Suprapubic skin (tissue), 4 donors: ENCODE measurements at regions not wholly inside any gene's neighbourhood (a gene's known extent, or its start where the extent isn't known, plus 50 kb on each side); places are given as distances from the start of the nearest gene placed in this dataset.

Source experiments
- DNase-seq, 2 donors: peaks; one replicate each; pipeline ENCODE4 v3.0.0-alpha.2; 2019; ENCODE audit warnings: low spot score in 2 of 2
- H3K27ac ChIP-seq: fragments of 200-600 bp; sonication (generic); one replicate; pipeline ENCODE4 v1.5.1; 2019
- H3K27me3 ChIP-seq: fragments of 200-600 bp; sonication (generic); one replicate; pipeline ENCODE4 v1.5.1; 2019
- H3K36me3 ChIP-seq: fragments of 200-600 bp; sonication (generic); one replicate; pipeline ENCODE4 v1.5.1; 2019
- H3K4me1 ChIP-seq: fragments of 200-600 bp; sonication (generic); one replicate; pipeline ENCODE4 v1.5.1; 2019
- H3K4me3 ChIP-seq: fragments of 200-600 bp; sonication (generic); one replicate; pipeline ENCODE4 v1.5.1; 2019; ENCODE audit warnings: mild to moderate bottlenecking
- H3K9me3 ChIP-seq: fragments of 200-600 bp; sonication (generic); one replicate; pipeline ENCODE4 v1.5.1; 2019
- CTCF ChIP-seq, 2 donors: fragments of 200-600 bp in 1 of 2; fragments of 450-650 bp in 1 of 2; sonication (generic) in 1 of 2; IDR thresholded peaks; one replicate each; pipeline ENCODE4 v1.5.1; 2016 to 2019; ENCODE audit warnings: antibody characterized with exemption in 2 of 2, mild to moderate bottlenecking in 1 of 2, moderate library complexity in 1 of 2
- EP300 ChIP-seq: sonication (generic); formaldehyde crosslinking; IDR thresholded peaks from one replicate; pipeline ENCODE4 v1.6.1; 2017; ENCODE audit warnings: antibody characterized with exemption
- POLR2A ChIP-seq, 2 donors: fragments of 450-650 bp; IDR thresholded peaks; one replicate each; pipeline ENCODE4 v1.6.1; 2017; ENCODE audit warnings: antibody characterized with exemption in 2 of 2, mild to moderate bottlenecking in 2 of 2, moderate library complexity in 2 of 2
- POLR2AphosphoS5 ChIP-seq, 3 donors: sonication (generic); formaldehyde crosslinking; IDR thresholded peaks; one replicate each; pipeline ENCODE4 v1.6.1; 2017; ENCODE audit warnings: antibody characterized with exemption in 3 of 3
- WGBS: methylation state at CpG from one replicate; pipeline ENCODE4 v1.1.5; 2018; 5-methylcytosine and 5-hydroxymethylcytosine counted together

GRCh38 chr3:162166543-162166942, 669.9 kb downstream of the OTOL1 start:
- Histone ChIP-seq H3K27ac (no peak overlapping the region), H3K36me3 (no peaks in the 10 kb centered on the region), H3K27me3 (no peaks in the 10 kb centered on the region), H3K4me1 (no peaks in the 10 kb centered on the region), H3K4me3 (no peak overlapping the region), H3K9me3 (no peaks in the 10 kb centered on the region)
- WGBS: 85% methylated on average over 3 of the region's 3 CpGs
- TF ChIP-seq CTCF (IDR thresholded peaks at IDR 0.05): no peak
- TF ChIP-seq POLR2AphosphoS5 (IDR thresholded peaks at IDR 0.05): no peak
- TF ChIP-seq POLR2A (IDR thresholded peaks at IDR 0.05): no peak
- TF ChIP-seq EP300: no peak
- no peak for DNase-seq

GRCh38 chr3:162168715-162169114, 672.1 kb downstream of the OTOL1 start:
- TF ChIP-seq POLR2AphosphoS5 (IDR thresholded peaks at IDR 0.05) (no peak), CTCF (IDR thresholded peaks at IDR 0.05) (no peak), EP300 (no peak), POLR2A (IDR thresholded peaks at IDR 0.05) (no peak)

GRCh38 chr3:162170581-162170980, 674.0 kb downstream of the OTOL1 start:
- Histone ChIP-seq H3K27ac (no peak overlapping the region), H3K36me3 (no peaks in the 10 kb centered on the region), H3K9me3 (no peaks in the 10 kb centered on the region), H3K4me3 (no peak overlapping the region), H3K27me3 (no peaks in the 10 kb centered on the region), H3K4me1 (no peaks in the 10 kb centered on the region)
- no peak for TF ChIP-seq EP300
- TF ChIP-seq CTCF (IDR thresholded peaks at IDR 0.05): no peak
- no peak for TF ChIP-seq POLR2AphosphoS5 (IDR thresholded peaks at IDR 0.05)
- no peak for TF ChIP-seq POLR2A (IDR thresholded peaks at IDR 0.05)
- WGBS: 78% methylated on average over 1 of the region's 1 CpG
- DNase-seq: no peak

More at GRCh38 chr3:162168715-162169114, 672.1 kb downstream of the OTOL1 start:
- Histone ChIP-seq H3K4me3 (no peak overlapping the region), H3K36me3 (no peaks in the 10 kb centered on the region), H3K9me3 (no peaks in the 10 kb centered on the region), H3K27me3 (no peaks in the 10 kb centered on the region), H3K27ac (no peak overlapping the region), H3K4me1 (no peaks in the 10 kb centered on the region)
- 79% methylated on average over 2 of the region's 2 CpGs for WGBS
- no peak for DNase-seq

GRCh38 chr3:162171970-162172369, 675.4 kb downstream of the OTOL1 start:
- no peak for DNase-seq
- H3K27me3 ChIP-seq: no peaks in the 10 kb centered on the region
- H3K4me3 ChIP-seq: no peak overlapping the region
- H3K36me3 ChIP-seq: no peaks in the 10 kb centered on the region
- 66% methylated on average over 1 of the region's 1 CpG for WGBS
- H3K9me3 ChIP-seq: no peaks in the 10 kb centered on the region
- no peak overlapping the region for H3K27ac ChIP-seq
- H3K4me1 ChIP-seq: no peaks in the 10 kb centered on the region
- TF ChIP-seq EP300: no peak
- TF ChIP-seq CTCF (IDR thresholded peaks at IDR 0.05): no peak
- no peak for TF ChIP-seq POLR2A (IDR thresholded peaks at IDR 0.05)
- TF ChIP-seq POLR2AphosphoS5 (IDR thresholded peaks at IDR 0.05): no peak

GRCh38 chr3:162175145-162175544, 678.5 kb downstream of the OTOL1 start:
- Histone ChIP-seq H3K4me3 (no peak overlapping the region), H3K27me3 (no peaks in the 10 kb centered on the region), H3K27ac (no peak overlapping the region), H3K36me3 (no peaks in the 10 kb centered on the region), H3K4me1 (no peaks in the 10 kb centered on the region), H3K9me3 (no peaks in the 10 kb centered on the region)
- TF ChIP-seq POLR2A (IDR thresholded peaks at IDR 0.05): no peak
- TF ChIP-seq EP300: no peak
- no peak for TF ChIP-seq POLR2AphosphoS5 (IDR thresholded peaks at IDR 0.05)
- TF ChIP-seq CTCF (IDR thresholded peaks at IDR 0.05): no peak
- DNase-seq: no peak
- 86% methylated on average over 4 of the region's 4 CpGs for WGBS
